Mammary epithelial cell (primary cell): ENCODE measurements at regions not wholly inside any gene's neighbourhood (a gene's known extent, or its start where the extent isn't known, plus 50 kb on each side); places are given as distances from the start of the nearest gene placed in this dataset.

Source experiments
- CTCF ChIP-seq, 2 donors: IDR thresholded peaks in 1 of 2; conservative IDR thresholded peaks in 1 of 2; 2 replicates each; pipeline ENCODE4 v1.5.1; 2011 to 2012; ENCODE audit warnings: inconsistent platforms in 2 of 2, low read length in 2 of 2, mild to moderate bottlenecking in 2 of 2, control low read depth in 1 of 2, low read depth in 1 of 2; ENCODE audit not compliant: insufficient read depth in 1 of 2; ENCODE audit errors: extremely low read depth in 1 of 2
- EZH2 ChIP-seq: IDR thresholded peaks from 2 replicates; pipeline ENCODE4 v1.6.1; 2012; ENCODE audit warnings: low read length, inconsistent platforms, borderline replicate concordance

DNA sequence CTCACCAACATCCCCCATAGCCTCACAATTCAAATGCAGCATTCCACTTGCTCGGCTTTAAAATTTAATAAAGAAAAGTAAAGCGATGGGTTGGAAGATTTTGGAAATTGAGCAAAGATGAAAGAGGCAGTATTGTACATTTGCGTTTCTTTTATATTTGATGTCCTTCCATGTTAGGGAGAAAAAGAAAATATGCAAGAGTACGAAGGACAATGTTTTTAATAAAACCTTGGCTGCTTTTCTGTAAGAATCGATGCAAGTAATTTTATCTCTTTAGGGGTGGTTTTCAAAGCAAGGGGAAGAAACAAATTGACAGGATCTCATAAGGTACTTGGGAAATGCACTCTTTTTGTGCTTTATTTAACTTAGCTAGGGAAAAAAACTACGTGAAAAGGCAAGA, 61.8 kb upstream of the TSC22D2 start:
- TF ChIP-seq CTCF (conservative IDR thresholded peaks at IDR 0.05 in 1 of 2, IDR thresholded peaks at IDR 0.05 in 1 of 2; ENCODE audit: extremely low read depth in 1 of 2, insufficient read depth in 1 of 2, low read depth in 1 of 2, low read length in 2 of 2) (no peak), EZH2 (no peak)
